PFSK-1 (cell line): ENCODE measurements at regions not wholly inside any gene's neighbourhood (a gene's known extent, or its start where the extent isn't known, plus 50 kb on each side); places are given as distances from the start of the nearest gene placed in this dataset.

ENCODE experiments used
- FOXP2 ChIP-seq: optimal IDR thresholded peaks from 2 replicates; pipeline ENCODE3; 2011; ENCODE audit warnings: borderline replicate concordance, control low read depth, inconsistent platforms; ENCODE audit not compliant: insufficient read depth; ENCODE audit errors: extremely low read length, extremely low read depth
- POLR2AphosphoS5 ChIP-seq: IDR thresholded peaks from 2 replicates; pipeline ENCODE4 v1.6.1; 2012; ENCODE audit warnings: low read depth, mild to moderate bottlenecking, control low read depth, low read length, moderate library complexity
- SIN3A ChIP-seq: IDR thresholded peaks from 2 replicates; pipeline ENCODE4 v1.6.1; 2012; ENCODE audit warnings: mild to moderate bottlenecking, low read length, moderate library complexity, borderline replicate concordance; ENCODE audit not compliant: insufficient read depth
- TAF1 ChIP-seq: IDR thresholded peaks from 2 replicates; pipeline ENCODE4 v1.6.1; 2012; ENCODE audit warnings: low read length, control low read depth, borderline replicate concordance; ENCODE audit not compliant: insufficient read depth

- TF ChIP-seq POLR2AphosphoS5 (no peak), TAF1 (no peak), SIN3A (no peak), FOXP2 (no peak)
These were observed 544.8 kb downstream of the NUF2 start for GRCh38 chr1:163866564-163866963.
